HUDEP-2 (cell line): ENCODE measurements at regions not wholly inside any gene's neighbourhood (a gene's known extent, or its start where the extent isn't known, plus 50 kb on each side); places are given as distances from the start of the nearest gene placed in this dataset.

Experiments
- DNase-seq, 76 experiments: peaks; one replicate each; lab custom pipeline; 2025; ENCODE audit not compliant: unreplicated experiment in 76 of 76; lab: John Stamatoyannopoulos, UW

DNA sequence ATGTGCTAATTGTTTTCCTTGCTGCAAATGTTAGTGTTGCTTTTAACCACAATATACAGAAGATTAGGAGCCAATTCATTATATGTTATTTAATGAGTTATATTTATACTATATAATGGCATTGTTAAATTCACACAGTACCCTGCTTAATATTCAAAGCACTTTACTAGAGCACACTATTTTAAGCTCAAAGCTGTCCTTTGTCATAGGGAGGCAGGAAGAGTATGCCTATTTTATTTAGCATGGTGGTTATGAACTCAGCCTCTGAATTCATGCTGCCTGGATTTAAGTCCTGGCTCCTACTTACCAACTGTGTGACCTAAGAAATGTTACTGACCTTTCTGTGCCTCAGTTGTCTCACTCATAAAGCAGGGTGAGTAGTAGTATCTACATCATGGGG, 80.5 kb downstream of the FASTKD2 start:
- no peak for DNase-seq

DNA sequence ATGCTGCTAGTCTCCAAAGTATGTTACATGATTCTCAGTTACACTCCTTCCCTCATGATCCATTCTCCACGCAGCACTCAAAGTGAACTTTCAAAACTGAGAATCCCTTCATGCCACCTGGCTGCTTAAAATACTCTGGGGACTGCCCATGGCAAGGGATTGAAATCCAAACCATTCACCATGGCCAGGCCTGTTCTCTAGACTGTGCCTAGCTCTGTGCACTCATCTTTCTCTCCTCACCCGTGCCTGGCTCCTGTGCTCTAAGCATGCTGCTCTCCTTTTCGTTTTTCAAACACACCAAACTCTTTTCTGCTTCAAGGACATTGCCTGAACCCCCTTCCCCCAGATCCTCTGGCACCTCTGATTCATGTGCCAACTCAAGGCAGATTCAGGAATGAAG, 80.9 kb downstream of the FASTKD2 start:
- no peak for DNase-seq

DNA sequence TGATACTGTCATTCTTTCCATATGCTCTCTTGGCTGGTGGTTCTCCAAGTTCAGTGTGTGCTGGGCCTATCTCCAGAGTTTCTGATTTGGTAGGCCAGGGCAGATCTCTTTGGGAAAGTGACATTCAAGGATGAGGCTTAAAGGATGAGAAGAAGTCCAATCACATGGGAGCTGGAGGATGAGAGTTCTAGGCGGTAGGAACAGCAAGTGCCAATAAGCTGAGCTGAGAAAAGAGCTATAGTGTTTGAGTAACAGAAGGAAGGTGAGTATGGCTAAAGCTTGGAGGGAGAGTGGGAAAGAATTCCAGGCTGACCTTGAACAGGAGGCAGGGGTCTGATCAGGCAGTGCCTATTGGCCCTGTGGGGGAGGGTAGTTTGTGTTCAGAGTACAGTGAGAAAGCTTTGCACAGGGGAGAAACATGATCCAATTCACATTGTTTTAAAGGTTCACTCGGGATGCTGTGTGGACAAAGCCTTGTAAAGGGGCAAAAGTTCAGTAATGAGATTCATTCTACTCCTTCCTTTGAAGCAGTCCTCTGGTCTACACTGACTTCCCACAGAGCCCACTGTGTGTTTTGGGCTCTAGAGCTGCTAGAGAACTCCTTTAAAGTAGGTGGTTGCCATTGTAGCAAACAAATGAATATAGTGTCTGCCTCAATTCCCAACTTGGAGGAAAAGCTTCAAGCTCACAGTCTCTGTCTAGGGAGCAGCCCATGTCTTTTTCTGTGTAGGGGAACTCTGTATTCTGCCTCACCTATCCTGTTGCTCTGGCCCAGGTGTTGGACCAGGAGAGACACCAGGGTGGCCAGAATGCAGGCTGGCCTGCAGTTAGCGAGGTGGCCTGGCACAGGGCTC, 81.8 kb downstream of the FASTKD2 start:
- DNase-seq, result no peak

DNA sequence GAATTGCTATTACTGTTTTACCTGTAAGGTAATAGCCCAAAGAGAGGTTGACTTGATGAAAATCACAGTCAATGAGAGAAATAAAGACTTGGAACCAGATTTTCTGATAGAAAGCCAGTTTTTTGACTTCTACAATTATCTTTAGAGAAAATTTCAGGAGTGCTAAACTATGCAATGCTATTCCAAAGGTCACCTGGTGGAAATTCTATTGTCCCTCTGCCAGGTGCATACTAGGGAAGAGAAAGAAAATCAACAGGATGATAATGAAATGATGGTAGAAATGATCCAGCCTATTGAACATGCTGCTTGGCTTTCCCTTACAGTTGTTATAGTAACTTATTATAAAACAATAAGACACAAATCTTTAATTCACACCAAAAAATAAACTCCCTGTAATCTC, 85.0 kb downstream of the FASTKD2 start:
- no peak for DNase-seq

DNA sequence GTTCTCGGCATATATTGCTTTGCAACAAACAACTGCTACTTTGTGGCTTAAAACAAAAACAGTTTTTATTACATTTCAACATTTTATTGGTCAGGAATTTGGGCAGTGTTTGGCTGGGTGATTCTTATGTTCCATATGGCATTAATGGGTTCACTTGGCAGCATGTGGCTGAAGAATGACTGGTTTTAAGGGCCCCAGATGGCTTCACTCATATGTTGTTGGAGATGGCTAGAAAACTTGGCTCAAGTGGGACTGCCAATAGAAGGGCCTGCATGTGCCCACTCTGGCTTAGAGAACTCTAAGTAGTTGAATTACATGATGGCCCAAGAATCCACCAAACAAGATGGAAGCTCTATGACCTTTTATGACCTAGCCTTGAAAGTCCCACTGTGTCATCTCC, 86.1 kb downstream of the FASTKD2 start:
- DNase-seq, result no peak

DNA sequence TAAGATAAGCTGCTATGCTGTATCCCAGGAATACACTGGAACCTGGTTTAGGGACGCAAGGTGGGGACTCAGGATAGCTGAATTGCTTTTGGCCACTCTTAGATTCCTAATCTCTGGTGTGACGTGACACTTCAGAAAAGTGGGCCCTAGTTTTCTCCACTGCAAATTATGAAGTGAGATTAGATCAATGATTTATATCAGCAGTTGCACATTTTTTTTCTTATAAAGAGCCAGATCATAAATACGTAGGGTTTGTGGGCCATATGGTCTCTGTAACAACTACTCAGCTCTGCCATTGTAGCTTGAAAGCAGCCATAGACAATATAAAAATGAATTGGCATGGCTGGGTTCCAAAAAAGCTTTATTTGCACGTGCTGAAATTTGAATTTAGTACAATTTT, 85.4 kb upstream of the CPO start:
- no peak for DNase-seq

DNA sequence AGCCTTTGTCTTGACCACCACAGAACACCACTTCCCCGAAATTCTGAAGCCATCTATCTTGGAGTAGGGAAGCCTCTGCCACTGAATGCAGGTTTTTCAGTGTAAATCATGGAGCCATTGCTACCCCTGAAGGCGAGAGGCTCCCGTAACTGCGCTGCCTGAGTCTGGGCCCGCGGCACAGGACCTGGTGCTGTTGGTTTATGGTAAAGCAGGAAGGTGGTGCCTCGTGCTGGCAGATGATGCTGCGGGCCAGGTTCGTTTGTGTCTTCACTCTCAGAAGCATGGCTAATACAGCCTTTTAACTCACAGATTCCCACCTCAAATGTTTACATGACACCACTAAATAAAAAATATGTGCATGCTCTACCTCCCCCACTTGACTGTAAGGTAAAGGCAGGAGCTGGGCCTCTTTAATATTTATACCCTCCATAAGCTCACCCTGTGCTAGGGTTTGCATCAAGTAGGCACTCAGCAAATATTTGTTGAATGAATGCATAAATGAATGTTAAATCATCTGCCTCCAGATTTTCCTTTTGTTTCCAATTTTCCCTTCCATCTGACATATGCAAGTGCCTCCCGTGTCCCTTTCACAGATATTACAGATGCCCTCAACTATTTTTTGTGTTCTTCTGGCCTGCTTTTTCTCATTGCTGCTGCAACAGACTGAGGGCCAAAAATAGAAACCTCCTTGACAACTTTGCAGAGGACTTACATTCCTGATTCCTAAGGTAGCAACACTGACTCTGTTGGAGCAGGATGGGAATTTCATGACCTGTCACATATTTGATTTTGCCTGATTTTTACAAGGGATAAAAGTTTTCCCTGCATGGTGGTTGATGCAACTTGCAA, 83.5 kb upstream of the CPO start:
- DNase-seq, result no peak

DNA sequence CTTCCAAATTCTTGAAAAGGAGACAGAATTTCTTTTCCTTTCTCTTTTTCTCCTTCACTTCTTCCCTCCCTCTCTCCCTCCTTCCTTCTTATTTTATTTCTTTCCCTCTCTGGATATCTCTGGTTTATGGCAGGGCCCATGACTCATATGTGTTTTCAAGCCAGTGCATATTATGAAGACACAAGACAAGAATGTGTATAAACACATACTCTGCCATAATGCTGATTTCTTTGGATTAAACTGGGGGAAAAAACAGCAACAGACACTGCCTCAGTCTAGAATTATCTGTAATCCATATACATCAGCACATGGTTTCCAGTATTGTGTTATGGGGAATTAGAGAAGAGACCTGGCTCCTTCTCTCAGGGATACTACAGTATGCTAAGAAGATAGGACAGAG, 82.8 kb upstream of the CPO start:
- DNase-seq, result no peak

DNA sequence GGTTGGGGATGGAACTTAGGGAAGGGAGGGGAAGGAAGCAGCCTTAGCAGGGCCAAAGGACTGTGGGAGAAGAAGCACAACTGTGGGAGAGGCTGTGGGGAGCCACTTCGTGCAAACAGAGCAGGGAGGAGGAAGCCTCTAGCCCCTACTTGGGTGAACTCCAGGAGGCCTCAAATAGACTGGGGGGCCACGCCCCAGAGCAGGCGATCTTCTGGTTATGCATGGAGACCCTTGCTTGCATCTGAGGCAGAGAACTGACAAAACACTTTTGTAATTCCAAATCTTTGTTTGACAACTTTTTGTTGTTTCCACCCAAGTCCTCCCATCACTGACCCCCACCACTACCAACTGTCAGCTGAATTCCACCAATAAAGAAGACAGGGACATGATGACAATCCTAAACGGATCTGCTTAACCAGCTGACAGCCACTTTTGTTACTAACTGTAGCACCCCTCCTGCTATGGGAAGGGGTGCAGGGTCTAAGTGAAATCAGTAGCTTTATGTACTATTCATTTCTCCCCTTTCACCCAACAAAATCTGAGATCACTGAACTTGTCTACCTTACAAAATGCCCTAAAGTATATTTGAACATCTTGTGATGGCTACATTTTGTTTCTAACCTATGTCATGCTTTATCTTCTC, 80.5 kb upstream of the CPO start:
- DNase-seq, result no peak

DNA sequence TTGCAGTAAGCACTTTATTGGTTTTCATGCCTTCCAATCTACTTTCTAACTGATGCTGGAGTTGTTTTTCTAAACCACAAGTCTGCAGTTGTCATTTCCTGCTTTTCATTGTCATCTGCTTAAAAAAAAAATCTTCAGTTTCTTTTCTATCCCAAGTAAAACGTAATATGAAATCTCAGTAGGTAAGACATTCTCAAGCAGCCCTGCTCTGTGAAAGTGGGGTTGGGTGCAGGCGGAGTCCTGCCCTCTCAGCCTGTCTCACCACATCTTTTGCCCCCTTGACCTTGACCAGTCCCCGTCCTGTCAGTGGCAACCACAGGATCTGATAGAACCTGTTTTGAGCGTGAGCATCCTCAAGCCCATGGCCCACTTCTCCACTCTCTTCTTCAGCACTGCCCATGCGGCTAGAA, 80.0 kb upstream of the CPO start:
- no peak for DNase-seq

DNA sequence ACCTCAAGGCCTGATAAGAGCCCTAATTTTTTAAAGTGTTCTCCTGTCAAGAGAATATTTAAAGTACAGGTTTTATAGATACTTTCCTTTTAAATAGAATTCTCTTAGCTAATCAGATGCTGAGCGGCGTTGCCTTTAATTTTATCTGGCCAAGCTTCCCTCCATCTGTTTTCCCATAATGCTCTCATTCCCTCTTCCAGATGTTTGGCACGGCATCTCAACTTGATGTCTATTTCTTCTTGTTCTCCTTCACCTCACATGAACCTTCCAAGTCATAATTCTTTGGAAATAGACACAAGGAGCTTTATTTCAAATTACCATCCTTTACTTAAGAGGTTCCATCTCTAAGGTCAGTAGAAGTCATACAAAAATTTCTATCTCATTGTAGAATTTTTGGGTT, 76.1 kb upstream of the CPO start:
- DNase-seq, result no peak

DNA sequence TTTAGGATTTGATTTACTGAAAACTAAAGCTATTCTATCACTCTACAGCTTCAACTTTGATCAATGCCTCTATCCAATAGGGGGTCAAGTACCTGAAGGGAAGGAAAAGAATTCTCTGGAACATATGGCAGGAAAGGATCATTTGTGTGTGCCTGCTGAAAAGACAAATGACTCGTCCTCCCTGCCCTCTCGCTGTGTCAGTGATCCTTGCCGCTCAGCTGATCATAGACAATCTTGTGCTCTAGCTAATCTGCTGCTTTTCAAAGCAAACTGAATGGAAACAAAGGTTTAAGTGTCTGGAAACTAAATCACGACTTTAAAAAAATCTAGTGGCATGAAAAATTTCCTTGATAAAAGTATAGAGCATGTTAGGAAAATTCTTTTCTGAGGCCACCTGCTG, 75.6 kb upstream of the CPO start:
- DNase-seq, result no peak

DNA sequence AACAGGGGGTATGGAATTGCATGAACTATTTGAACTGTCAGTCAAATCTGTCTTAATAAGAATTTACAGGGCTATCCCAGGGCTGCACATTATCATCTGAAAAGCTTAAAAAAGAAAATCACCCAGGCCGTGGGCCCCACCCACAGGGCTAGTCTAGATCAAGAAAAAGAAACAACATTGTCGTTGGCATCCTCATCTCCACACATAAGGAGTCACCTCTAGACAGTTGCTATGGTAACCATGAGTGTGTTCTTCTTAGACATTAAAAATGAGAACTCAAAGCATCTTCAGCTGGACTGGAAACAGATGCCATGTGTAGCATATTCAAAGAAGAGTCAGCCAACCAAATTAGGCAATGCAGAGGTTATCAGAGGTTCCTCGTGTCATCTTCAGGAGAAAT, 72.3 kb upstream of the CPO start:
- no peak for DNase-seq

DNA sequence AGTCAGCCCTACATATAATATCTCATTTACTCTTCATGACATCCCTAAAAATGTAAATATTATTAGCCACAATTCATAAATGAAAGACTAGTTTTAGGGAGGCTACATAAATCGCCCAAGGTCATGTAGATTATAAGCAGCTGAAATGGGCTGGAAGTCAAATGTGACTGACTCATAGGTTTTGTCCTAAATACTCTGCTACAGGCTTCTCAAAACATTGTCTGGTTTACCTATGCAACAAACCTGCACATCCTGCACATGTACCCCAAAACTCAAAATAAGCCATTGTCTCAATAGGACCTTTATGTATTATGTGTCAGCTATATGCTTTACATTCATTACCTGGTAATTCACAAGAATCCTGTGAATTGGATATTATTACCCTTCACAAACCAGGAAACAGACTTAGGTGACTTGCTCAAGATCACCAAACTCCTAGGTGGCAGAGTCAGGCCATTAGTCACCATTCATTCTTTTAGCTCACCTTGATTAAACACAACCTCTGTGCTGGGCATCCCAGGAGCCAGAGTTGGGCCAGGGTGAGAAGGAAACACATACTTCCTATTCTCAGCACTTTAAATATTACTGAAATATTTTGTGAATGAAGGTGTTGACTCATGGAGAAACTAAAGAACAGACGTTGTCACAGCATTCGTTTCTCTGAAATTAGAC, 69.4 kb upstream of the CPO start:
- no peak for DNase-seq

DNA sequence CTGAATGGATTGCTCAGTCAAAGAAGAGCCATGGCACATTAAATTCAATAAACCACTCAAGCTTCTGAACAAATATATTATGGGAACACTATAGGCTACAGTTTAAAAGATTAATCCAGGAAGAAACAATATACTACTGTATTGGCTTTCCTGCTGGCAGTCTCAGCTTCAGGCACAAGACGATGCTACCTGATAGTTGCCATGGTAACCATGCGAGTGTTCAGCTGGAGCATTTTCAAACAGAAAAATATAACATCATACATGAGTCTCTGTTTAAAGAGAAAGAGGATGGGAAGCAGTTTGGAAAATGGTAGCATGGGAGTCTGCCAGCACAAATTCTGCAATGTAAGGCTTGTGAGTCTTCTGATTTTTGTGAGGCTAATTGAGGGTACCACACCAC, 65.9 kb upstream of the CPO start:
- DNase-seq, result peak in 1 of 76 experiments; percentile 1

DNA sequence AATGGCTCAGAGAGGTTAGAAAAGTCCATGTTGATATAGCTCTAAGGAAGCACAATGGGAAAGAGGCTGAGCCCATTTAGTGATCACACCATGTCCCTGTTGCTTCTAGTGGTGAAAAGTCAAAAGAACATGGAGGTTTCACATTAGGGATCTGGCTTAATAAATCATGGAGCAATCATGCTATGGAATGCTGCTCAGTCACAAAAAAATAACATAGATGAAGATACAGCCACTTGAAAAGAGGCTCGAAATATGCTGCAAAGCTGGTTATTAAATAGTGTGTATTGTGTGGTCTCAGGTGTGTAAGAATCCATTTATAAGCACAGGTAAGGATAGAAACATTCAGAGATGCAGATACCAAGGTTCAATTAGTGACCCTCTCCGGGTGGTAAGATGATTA, 63.6 kb upstream of the CPO start:
- no peak for DNase-seq

DNA sequence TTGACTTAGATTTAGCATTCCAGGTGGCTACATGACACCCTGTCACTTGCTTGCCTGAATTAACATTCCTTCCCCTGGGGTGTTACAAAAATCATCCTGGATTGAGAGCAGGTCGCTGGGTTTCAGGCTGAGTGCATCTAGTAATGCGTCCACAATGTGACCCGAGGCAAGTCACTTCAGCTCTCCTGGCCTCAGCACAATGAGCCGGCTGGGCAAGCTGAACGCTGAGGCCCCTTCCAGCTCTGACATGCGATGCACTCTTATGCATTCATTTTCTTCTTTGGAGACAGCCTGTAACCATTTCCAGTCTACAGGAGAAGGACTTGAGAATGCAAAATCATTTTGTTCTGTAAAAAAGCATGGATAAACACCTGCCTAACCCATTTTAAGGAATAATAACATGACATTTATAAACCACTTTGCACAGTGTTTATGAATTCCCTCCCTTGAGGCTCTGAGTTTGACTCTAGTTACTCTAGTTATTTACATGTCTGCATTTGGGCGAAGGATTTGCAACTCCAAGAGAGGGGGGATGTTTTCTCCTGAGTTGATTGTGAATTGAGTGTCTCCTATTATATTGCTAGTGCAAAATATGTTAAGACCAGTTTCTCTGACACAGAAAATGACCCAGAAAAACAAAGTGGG, 63.0 kb upstream of the CPO start:
- DNase-seq, result no peak

DNA sequence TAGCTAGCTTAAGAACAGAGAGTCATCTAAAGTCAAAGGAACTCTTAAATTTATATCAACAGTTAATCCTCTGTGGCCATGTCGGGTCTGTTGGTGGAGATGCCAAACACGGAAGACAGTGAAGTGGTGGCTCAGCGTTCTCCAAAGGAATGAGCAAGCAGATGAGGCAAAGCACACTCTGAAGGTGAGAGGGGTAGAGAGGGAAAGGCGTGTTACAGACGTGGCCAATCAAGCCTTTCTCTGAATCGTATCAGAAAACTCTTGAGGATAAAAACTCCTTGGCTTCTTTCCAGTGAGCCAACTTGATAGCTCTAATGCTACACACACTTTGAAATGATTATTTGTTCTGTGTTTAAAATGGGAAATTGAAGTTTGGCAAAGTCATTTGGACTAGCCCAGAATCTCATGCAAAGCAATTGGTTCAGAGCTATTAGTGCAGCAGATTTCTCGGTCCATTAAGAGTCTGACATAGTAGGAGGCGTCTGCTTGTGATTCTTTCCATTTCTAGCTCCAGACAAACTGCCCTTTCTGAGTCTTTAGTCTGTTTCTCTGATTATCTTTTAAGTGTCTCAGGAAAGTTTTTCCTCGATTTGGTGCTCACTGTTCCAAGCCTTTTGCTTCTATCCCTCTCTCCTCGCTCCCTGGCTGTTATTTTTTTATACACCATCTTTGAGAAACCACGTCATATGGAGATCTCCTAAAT, 57.5 kb upstream of the CPO start:
- no peak for DNase-seq

DNA sequence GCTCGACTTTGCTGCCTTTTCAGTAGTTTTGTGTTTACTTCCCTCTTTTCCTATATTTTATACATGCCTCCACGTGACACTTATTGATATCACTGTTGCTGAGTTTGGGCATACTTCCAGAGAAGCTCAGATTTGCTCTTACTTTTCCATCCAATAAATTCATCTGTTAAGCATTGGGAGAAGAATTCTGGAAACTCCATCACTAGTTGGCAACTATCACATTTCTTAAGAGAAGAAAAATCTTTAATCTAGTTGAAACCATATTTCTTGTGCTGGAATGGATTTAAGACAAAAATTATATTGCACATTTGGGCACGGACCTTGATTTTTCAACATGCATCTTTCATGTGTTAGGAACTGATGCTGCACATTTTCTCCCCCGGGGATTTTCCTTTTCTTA, 52.6 kb upstream of the CPO start:
- DNase-seq, result no peak

DNA sequence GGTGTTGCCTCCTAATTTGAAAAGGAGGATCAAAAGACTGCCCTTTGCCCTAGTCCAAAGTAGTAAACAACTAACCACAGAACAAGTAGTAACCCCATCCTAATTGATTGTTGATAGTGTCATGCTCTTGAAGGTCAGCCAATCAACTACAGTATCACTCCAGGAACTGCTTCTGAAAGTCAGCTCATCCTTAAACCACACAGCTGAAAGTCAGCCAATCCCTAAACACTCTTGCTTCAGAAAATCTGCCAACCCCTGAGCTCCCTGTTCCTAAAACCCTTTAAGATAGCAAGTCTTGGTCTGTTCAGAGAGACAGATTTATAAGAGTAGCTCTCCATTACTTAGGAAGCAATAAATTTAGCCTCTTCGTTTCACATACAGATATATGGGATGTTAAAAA, 51.6 kb upstream of the CPO start:
- DNase-seq, result no peak
